ENCODE measurements at regions not wholly inside any gene's neighbourhood (a gene's known extent, or its start where the extent isn't known, plus 50 kb on each side); places are given as distances from the start of the nearest gene placed in this dataset.

DNA sequence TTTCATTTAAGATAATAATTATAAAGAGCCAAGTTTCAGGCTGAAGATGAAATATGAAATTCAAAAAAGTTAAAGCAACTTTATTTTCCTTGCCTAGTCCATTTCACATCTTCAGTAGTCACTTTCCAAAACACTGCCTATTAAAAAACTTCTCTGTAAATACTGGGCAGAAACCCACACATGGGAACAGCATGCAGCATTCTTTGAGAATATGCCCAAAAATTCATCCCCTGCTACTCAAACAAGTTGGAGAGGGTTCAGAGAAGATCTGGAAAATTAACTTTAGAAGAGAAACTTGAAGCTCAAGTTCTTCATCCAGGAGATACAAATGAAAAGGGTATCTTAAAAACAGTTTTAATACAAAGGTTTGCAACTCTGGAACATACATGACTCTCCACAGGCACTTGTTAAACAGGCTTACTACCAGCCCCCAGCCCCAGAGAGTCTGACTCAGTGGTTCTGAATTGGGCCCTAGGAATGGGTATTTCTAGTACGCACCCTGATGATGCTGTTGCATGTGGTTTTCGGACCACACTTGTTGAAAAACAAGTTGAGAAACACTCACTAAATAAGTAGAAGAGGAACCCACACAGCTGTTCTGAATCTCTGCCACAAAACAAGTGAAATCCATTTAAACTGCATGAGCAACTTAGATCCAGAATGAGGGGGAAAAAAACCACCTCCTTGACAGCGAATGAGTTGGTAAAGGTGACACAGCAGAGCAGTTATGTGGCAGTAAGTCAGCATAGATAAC lies 329.1 kb downstream of the SATB2 start:
- intact Hi-C loops (cut with micrococcal nuclease): no loop called here
- Mint-ChIP-seq H3K36me3 (ENCODE audit: low read depth) (no peaks in the 10 kb centered on the region), H3K27me3 (ENCODE audit: low read depth) (no peaks in the 10 kb centered on the region), H3K9me3 (no peaks in the 10 kb centered on the region), H3K4me3 (no peak overlapping the region), H3K4me1 (ENCODE audit: low read depth) (no peaks in the 10 kb centered on the region), H3K27ac (no peak overlapping the region)
- CTCF ChIA-PET: no interaction called here
- DNase-seq: no peak

DNA sequence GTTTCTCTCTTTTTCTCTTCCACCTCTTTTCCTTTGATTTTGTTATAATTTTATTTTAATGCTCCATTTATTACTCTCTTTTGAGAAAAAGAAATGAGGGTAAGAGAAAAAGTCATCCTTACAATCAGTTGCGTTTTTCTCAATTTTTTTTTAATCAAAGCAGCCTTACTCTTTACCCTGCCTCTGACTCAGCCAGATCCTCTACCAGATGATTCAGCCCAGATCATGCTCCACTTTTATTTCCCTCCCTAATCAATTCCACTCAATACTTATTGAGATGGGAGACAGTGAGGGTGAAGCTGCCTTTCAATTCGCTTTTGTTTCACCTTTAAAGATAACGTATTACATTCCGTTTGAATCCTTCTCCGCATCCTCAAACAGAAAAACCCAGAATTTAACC lies 337.9 kb downstream of the SATB2 start:
- CTCF ChIA-PET: interaction anchor here (0.6 kb wide), 1 partner anchor 357 kb away, joined by 3 read pairs; no protein-coding TSS in a partner anchor
- intact Hi-C loops (cut with micrococcal nuclease): no loop called here
- Mint-ChIP-seq H3K36me3 (ENCODE audit: low read depth) (no peaks in the 10 kb centered on the region), H3K27ac (no peak overlapping the region), H3K4me1 (ENCODE audit: low read depth) (no peaks in the 10 kb centered on the region), H3K9me3 (no peaks in the 10 kb centered on the region), H3K27me3 (ENCODE audit: low read depth) (no peaks in the 10 kb centered on the region), H3K4me3 (no peak overlapping the region)
- DNase-seq: no peak

DNA sequence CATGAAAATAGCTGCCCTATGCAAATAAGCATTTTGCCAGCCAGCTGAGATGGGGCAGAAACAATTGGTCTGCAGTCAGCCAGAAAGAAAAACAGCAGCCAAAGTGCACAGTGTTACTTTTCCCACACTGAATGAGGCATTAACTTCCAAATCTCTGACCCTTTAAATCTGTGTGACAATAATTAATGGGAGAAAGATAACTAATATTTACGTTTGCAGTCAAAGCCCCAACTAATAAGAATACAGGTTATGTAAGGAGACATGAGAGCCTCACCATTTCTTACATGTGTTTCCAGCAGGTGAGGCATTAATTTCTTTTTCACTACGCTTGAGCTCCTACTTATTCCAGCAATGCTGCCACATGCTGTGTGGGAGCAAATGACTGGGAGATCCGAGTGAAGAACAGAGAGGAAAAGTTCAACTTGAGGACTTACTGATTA lies 339.0 kb downstream of the SATB2 start:
- DNase-seq: no peak
- no peaks in the 10 kb centered on the region for H3K4me1 Mint-ChIP-seq (ENCODE audit: low read depth)
- no peaks in the 10 kb centered on the region for H3K9me3 Mint-ChIP-seq
- no peak overlapping the region for H3K4me3 Mint-ChIP-seq
- H3K27ac Mint-ChIP-seq: no peak overlapping the region
- intact Hi-C loops (cut with micrococcal nuclease): no loop called here
- no peaks in the 10 kb centered on the region for H3K36me3 Mint-ChIP-seq (ENCODE audit: low read depth)
- H3K27me3 Mint-ChIP-seq (ENCODE audit: low read depth): no peaks in the 10 kb centered on the region
- CTCF ChIA-PET: no interaction called here

DNA sequence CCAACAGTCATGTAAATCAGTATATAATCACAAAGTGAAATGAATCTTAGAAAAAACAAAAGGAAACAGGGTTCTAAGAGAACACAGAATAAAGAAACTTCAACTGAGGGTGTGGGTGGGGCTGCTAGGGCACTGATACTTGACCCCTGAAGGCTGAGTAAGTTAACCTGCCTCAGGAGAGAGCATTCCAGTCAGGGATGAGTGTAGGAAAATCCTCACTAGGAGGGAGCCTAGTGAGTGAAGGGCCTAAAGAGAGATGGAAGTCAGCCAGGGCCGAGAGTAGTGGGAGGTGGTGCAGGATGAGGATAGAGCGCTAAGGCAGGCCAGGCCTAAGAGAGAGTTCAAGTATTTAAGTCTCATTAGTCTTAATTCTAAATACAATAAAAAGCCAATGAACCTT lies 342.6 kb downstream of the SATB2 start:
- no peaks in the 10 kb centered on the region for H3K36me3 Mint-ChIP-seq (ENCODE audit: low read depth)
- H3K4me3 Mint-ChIP-seq: no peak overlapping the region
- intact Hi-C loops (cut with micrococcal nuclease): no loop called here
- no peaks in the 10 kb centered on the region for H3K9me3 Mint-ChIP-seq
- CTCF ChIA-PET: interaction anchor here (0.6 kb wide), 1 partner anchor 1246 kb away, joined by 3 read pairs; no protein-coding TSS in a partner anchor
- no peaks in the 10 kb centered on the region for H3K4me1 Mint-ChIP-seq (ENCODE audit: low read depth)
- no peak for DNase-seq
- H3K27me3 Mint-ChIP-seq (ENCODE audit: low read depth): no peaks in the 10 kb centered on the region
- H3K27ac Mint-ChIP-seq: no peak overlapping the region

DNA sequence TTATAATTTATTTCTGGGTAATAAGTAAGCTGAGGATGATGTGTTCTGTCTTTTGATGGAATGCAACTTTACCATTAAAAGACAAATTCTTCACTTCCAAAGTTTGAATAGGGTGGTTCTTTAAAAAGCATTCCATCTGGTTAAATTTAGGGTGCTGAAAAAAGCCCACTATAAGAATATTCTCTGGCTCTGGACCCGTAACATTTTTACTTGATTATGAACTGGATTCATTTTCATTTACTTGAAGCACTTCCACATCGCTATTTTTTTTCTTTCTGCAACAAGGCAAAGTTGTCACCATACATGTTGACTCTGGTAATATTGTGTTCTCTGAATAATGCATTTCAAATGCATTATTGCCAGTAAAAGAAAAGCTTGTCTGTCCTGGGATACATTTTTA lies 344.6 kb downstream of the SATB2 start:
- DNase-seq: no peak
- no peaks in the 10 kb centered on the region for H3K4me1 Mint-ChIP-seq (ENCODE audit: low read depth)
- no peak overlapping the region for H3K27ac Mint-ChIP-seq
- H3K4me3 Mint-ChIP-seq: no peak overlapping the region
- no peaks in the 10 kb centered on the region for H3K36me3 Mint-ChIP-seq (ENCODE audit: low read depth)
- intact Hi-C loops (cut with micrococcal nuclease): no loop called here
- H3K9me3 Mint-ChIP-seq: no peaks in the 10 kb centered on the region
- H3K27me3 Mint-ChIP-seq (ENCODE audit: low read depth): no peaks in the 10 kb centered on the region
- CTCF ChIA-PET: no interaction called here

DNA sequence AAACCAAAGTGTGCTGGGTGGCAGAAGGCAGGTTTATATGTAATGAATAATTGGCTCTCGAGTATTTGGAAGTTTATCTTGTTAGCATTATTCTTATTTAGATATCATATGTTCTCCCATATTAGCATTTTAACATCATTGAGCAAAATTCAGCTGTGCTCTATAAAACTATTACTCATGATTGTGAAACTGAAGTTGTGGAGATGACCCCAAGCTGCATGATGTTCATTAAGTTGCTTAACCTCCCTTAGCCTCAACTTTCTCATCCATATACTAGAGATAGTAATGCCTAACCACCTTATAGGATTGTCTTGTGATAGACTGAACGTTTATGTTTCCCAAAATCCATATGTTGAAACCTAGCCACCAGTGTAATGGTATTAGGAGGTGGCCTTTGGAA lies 346.3 kb downstream of the SATB2 start:
- CTCF ChIA-PET: interaction anchor here (0.6 kb wide), 1 partner anchor 485 kb away, joined by 5 read pairs; no protein-coding TSS in a partner anchor
- H3K9me3 Mint-ChIP-seq: no peaks in the 10 kb centered on the region
- H3K27me3 Mint-ChIP-seq (ENCODE audit: low read depth): no peaks in the 10 kb centered on the region
- no peaks in the 10 kb centered on the region for H3K36me3 Mint-ChIP-seq (ENCODE audit: low read depth)
- no peak overlapping the region for H3K27ac Mint-ChIP-seq
- intact Hi-C loops (cut with micrococcal nuclease): no loop called here
- no peak overlapping the region for H3K4me3 Mint-ChIP-seq
- DNase-seq: no peak
- no peaks in the 10 kb centered on the region for H3K4me1 Mint-ChIP-seq (ENCODE audit: low read depth)

DNA sequence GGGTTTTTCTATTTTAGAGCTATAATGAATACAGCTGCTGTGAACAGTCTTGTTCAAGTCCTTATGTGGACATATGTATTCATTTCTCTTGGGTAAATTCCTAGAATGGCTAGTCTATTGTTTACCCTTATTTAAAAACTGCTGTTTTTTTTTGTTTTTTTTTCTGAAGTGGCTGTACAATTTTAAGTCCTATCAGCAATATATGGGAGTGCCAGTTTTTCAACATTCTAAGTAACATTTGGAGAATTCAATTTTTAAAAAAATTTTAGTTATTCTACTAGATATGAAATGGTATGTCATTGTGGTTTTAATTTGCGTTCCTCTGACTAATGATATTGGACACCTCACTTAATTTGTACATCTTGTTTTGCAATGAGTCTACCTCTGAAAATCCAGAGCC lies 349.7 kb downstream of the SATB2 start:
- Mint-ChIP-seq H3K27ac (no peak overlapping the region), H3K27me3 (ENCODE audit: low read depth) (no peaks in the 10 kb centered on the region), H3K9me3 (no peaks in the 10 kb centered on the region), H3K4me1 (ENCODE audit: low read depth) (no peaks in the 10 kb centered on the region), H3K4me3 (no peak overlapping the region), H3K36me3 (ENCODE audit: low read depth) (no peaks in the 10 kb centered on the region)
- no peak for DNase-seq
- CTCF ChIA-PET: interaction anchor here (0.7 kb wide), 1 partner anchor 15 kb away, joined by 3 read pairs; no protein-coding TSS in a partner anchor
- intact Hi-C loops (cut with micrococcal nuclease): no loop called here

DNA sequence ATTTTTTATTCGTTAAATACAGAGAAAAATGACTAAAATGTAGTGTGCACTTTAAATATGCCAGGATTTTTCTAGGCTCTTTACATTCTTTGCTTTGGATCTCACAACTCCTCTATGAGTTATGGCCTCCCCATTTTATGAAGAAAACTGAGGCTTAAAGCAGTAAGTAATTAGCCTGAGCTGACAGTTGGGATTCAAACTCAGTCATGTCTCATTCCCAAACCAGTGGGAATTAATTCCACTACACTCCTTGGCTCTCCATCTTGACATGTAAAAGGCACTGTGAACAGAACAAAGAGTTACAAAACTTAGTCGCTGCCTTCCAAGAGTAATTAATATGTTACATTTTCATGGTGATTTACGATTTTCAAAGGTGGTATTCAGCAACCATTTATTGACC lies 351.9 kb downstream of the SATB2 start:
- Mint-ChIP-seq H3K4me3 (no peak overlapping the region), H3K9me3 (no peaks in the 10 kb centered on the region), H3K36me3 (ENCODE audit: low read depth) (no peaks in the 10 kb centered on the region), H3K4me1 (ENCODE audit: low read depth) (no peaks in the 10 kb centered on the region), H3K27ac (no peak overlapping the region), H3K27me3 (ENCODE audit: low read depth) (no peaks in the 10 kb centered on the region)
- intact Hi-C loops (cut with micrococcal nuclease): no loop called here
- CTCF ChIA-PET: interaction anchor here (0.6 kb wide), 1 partner anchor 487 kb away, joined by 3 read pairs; no protein-coding TSS in a partner anchor
- DNase-seq: no peak

DNA sequence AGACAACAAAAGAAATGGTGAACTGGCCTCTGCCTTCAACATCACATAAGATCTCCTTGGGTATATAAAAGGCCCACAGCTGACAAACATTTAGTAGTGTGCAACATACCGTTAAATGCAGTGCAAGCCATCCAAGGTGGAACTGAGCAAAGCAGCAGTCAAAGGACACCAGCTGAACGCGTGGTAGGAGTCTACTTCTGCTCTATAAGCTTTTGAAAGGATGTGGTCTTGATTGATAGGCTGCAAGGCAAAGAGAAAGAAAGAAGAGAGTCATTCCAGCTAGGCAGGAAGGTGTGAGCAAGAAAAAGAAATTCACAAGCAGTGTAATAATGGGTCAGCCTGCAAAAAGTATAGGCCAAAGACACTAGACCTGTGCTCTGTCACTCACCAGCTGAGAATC lies 356.3 kb downstream of the SATB2 start:
- intact Hi-C loops (cut with micrococcal nuclease): no loop called here
- Mint-ChIP-seq H3K4me1 (ENCODE audit: low read depth) (no peaks in the 10 kb centered on the region), H3K27ac (no peak overlapping the region), H3K36me3 (ENCODE audit: low read depth) (no peaks in the 10 kb centered on the region), H3K9me3 (no peaks in the 10 kb centered on the region), H3K4me3 (no peak overlapping the region), H3K27me3 (ENCODE audit: low read depth) (no peaks in the 10 kb centered on the region)
- CTCF ChIA-PET: no interaction called here
- DNase-seq: no peak

DNA sequence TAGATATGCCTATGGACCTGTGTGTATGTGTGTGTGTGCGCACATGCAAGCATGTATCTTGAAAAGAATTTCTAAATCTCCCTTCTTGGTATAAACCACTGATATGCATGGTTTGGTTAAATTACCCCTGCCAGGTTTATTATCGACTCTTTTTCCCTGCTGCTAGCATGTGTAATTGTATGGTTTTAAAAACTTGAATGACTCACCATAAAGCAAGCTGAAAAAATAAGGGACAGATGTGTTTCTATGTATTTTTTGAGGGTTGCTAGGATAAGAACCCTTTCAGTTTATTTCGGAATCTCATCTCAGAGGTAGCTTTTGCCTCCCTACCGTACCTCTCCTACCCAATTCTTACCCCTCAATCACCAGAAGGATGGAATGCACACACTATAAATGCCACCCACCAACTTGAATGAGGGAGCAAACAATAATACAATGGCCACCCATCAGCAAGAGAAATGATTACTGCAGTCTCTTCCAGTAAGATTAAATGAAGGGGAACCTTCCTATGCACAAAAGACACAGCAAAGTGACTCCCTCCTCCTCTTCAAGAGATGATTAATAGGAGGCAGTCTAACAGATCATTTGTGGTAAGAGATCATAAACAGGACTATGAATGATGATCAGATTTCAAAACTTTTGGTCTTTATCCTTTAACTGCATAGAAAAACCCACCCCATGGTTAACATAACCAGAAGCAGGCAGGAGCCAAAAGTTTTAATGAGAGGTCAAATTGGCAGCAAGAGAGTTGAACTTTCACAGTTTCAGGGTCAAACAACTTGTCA lies 357.2 kb downstream of the SATB2 start:
- DNase-seq: no peak
- H3K4me1 Mint-ChIP-seq (ENCODE audit: low read depth): no peaks in the 10 kb centered on the region
- H3K27me3 Mint-ChIP-seq (ENCODE audit: low read depth): no peaks in the 10 kb centered on the region
- intact Hi-C loops (cut with micrococcal nuclease): no loop called here
- no peak overlapping the region for H3K27ac Mint-ChIP-seq
- CTCF ChIA-PET: no interaction called here
- no peak overlapping the region for H3K4me3 Mint-ChIP-seq
- H3K9me3 Mint-ChIP-seq: no peaks in the 10 kb centered on the region
- H3K36me3 Mint-ChIP-seq (ENCODE audit: low read depth): no peaks in the 10 kb centered on the region

DNA sequence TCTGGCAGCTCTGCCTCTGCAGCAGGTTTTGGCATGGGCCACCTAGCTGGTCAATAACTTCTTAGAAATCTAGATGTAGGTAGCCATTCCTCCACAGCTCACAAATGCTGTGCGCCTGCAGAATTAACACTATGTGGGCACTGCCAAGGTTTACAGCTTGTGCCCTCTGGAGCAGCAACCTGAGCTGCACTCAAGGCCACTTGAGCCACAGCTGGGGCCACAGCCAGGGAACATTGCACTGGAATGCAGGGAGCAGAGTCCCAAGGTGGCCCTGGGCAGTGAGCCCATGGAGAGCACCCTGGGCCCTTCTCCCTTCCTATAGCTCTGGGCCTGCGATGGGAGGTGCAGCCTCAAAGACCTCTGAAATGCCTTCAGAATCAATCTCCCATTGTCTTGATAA lies 365.3 kb downstream of the SATB2 start:
- Mint-ChIP-seq H3K4me3 (no peak overlapping the region), H3K36me3 (ENCODE audit: low read depth) (no peaks in the 10 kb centered on the region), H3K9me3 (no peaks in the 10 kb centered on the region), H3K27ac (no peak overlapping the region), H3K4me1 (ENCODE audit: low read depth) (no peaks in the 10 kb centered on the region), H3K27me3 (ENCODE audit: low read depth) (no peaks in the 10 kb centered on the region)
- intact Hi-C loops (cut with micrococcal nuclease): no loop called here
- CTCF ChIA-PET: no interaction called here
- no peak for DNase-seq

DNA sequence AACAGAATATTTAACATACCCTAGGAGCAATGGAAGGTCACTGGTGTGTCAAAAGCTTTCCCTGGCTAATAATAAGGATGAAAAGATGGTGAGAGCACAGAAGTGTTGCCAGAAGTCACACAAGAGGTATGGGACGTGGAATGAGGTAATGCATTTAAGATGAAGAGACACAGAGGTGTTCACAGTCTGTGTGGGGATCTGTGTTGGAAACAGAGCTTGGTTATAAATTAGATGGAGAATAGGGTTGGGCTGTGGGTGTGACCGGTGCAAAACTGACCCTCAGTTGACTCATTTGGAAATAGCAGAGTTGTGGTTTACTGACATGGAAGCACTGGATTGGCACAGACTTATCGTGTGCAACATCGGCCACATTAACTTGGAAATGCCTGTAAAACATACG lies 372.5 kb downstream of the SATB2 start:
- DNase-seq: no peak
- H3K27ac Mint-ChIP-seq: no peak overlapping the region
- H3K4me1 Mint-ChIP-seq (ENCODE audit: low read depth): no peaks in the 10 kb centered on the region
- intact Hi-C loops (cut with micrococcal nuclease): no loop called here
- no peak overlapping the region for H3K4me3 Mint-ChIP-seq
- no peaks in the 10 kb centered on the region for H3K36me3 Mint-ChIP-seq (ENCODE audit: low read depth)
- H3K27me3 Mint-ChIP-seq (ENCODE audit: low read depth): no peaks in the 10 kb centered on the region
- H3K9me3 Mint-ChIP-seq: no peaks in the 10 kb centered on the region
- CTCF ChIA-PET: no interaction called here
